H1 (cell line): ENCODE measurements at regions not wholly inside any gene's neighbourhood (a gene's known extent, or its start where the extent isn't known, plus 50 kb on each side); places are given as distances from the start of the nearest gene placed in this dataset.

Experiments
- BACH1 ChIP-seq: IDR thresholded peaks from 2 replicates; pipeline ENCODE4 v1.6.1; 2012; ENCODE audit warnings: low read length, improper control_type of control experiment
- EGR1 ChIP-seq: IDR thresholded peaks from 2 replicates; pipeline ENCODE4 v1.6.1; 2011; ENCODE audit warnings: low read depth, low read length, borderline replicate concordance
- HDAC6 ChIP-seq: IDR thresholded peaks from one replicate; pipeline ENCODE4 v1.7.1; 2012; ENCODE audit warnings: low read depth, mild to moderate bottlenecking, inconsistent platforms, low read length, moderate library complexity
- JUN ChIP-seq: IDR thresholded peaks from 2 replicates; pipeline ENCODE4 v1.6.1; 2011; ENCODE audit warnings: low read depth, mild to moderate bottlenecking, improper control_type of control experiment, low read length
- MAFK ChIP-seq: IDR thresholded peaks from 2 replicates; pipeline ENCODE4 v1.6.1; 2012; ENCODE audit warnings: low read depth, mild to moderate bottlenecking, improper control_type of control experiment, low read length
- RBBP5 ChIP-seq: IDR thresholded peaks from 2 replicates; pipeline ENCODE4 v1.7.1; 2012; ENCODE audit warnings: low read depth, mild to moderate bottlenecking, inconsistent platforms, low read length, moderate library complexity, borderline replicate concordance
- SIX5 ChIP-seq: IDR thresholded peaks from 2 replicates; pipeline ENCODE4 v1.6.1; 2011; ENCODE audit warnings: mild to moderate bottlenecking, low read depth, low read length
- TAF1 ChIP-seq: IDR thresholded peaks from 2 replicates; pipeline ENCODE4 v1.6.1; 2011; ENCODE audit warnings: mild to moderate bottlenecking, low read depth, low read length
- TF ChIP-seq, protein P1 (sequence below), 3 experiments: IDR thresholded peaks; 1 replicate in 2 of 3; 2 replicates in 1 of 3; pipeline versions ENCODE4 v1.5.1 to v1.6.1; 2011; ENCODE audit warnings: low read length in 3 of 3, mild to moderate bottlenecking in 3 of 3, inconsistent platforms in 2 of 3, low read depth in 1 of 3, moderate library complexity in 1 of 3; ENCODE audit not compliant: insufficient read depth in 1 of 3; ENCODE audit errors: control extremely low read depth in 1 of 3

GRCh38 chr4:180937083-180937482 is 1306.1 kb upstream of the TENM3 start:
- TF ChIP-seq, protein P1, sequence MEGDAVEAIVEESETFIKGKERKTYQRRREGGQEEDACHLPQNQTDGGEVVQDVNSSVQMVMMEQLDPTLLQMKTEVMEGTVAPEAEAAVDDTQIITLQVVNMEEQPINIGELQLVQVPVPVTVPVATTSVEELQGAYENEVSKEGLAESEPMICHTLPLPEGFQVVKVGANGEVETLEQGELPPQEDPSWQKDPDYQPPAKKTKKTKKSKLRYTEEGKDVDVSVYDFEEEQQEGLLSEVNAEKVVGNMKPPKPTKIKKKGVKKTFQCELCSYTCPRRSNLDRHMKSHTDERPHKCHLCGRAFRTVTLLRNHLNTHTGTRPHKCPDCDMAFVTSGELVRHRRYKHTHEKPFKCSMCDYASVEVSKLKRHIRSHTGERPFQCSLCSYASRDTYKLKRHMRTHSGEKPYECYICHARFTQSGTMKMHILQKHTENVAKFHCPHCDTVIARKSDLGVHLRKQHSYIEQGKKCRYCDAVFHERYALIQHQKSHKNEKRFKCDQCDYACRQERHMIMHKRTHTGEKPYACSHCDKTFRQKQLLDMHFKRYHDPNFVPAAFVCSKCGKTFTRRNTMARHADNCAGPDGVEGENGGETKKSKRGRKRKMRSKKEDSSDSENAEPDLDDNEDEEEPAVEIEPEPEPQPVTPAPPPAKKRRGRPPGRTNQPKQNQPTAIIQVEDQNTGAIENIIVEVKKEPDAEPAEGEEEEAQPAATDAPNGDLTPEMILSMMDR (IDR thresholded peaks at IDR 0.05; ENCODE audit: control extremely low read depth in 1 of 3, insufficient read depth in 1 of 3, low read depth in 1 of 3, low read length in 3 of 3): no peak
- no peak for TF ChIP-seq EGR1
- no peak for TF ChIP-seq SIX5
- TF ChIP-seq BACH1: no peak
- TF ChIP-seq JUN: no peak
- TF ChIP-seq MAFK: no peak
- no peak for TF ChIP-seq HDAC6
- no peak for TF ChIP-seq TAF1
- no peak for TF ChIP-seq RBBP5
